Body of pancreas (tissue), 4 donors: ENCODE measurements at regions not wholly inside any gene's neighbourhood (a gene's known extent, or its start where the extent isn't known, plus 50 kb on each side); places are given as distances from the start of the nearest gene placed in this dataset.

ENCODE experiments used
- ATAC-seq: fragments of 150-250 bp; one replicate; pipeline ENCODE4 v1.9.1; 2016
- DNase-seq, 4 donors: peaks; one replicate each; pipeline ENCODE4 v3.0.0-alpha.2; 2019
- H3K27ac ChIP-seq, 4 donors: fragments of 200-600 bp; sonication (generic); 1 replicate in 3 of 4; 2 replicates in 1 of 4; pipeline versions ENCODE4 v1.5.1 to v1.6.1; 2016 to 2019; ENCODE audit warnings: mild to moderate bottlenecking in 1 of 4, mixed read lengths in 1 of 4, moderate library complexity in 1 of 4
- H3K27me3 ChIP-seq, 2 donors: fragments of 200-600 bp; sonication (generic); one replicate each; pipeline ENCODE4 v1.6.0; 2016; ENCODE audit warnings: mild to moderate bottlenecking in 1 of 2
- H3K36me3 ChIP-seq, 2 donors: fragments of 200-600 bp; sonication (generic); replicated peaks in 1 of 2; 2 replicates each; pipeline ENCODE4 v1.5.1; 2016; ENCODE audit warnings: low read depth in 2 of 2; ENCODE audit not compliant: insufficient read depth in 1 of 2
- H3K4me1 ChIP-seq: fragments of 200-600 bp; sonication (generic); one replicate; pipeline ENCODE4 v1.6.0; 2016
- H3K4me3 ChIP-seq, 2 donors: fragments of 200-600 bp; sonication (generic); 1 replicate in 1 of 2; 2 replicates in 1 of 2; pipeline ENCODE4 v1.5.1; 2016 to 2019
- H3K9me3 ChIP-seq, 3 donors: fragments of 200-600 bp; sonication (generic); 1 replicate in 2 of 3; 2 replicates in 1 of 3; pipeline ENCODE4 v1.5.1; 2016
- CTCF ChIP-seq, 7 experiments: fragments of 450-650 bp in 4 of 7; fragments of 200-600 bp in 3 of 7; sonication (generic) in 3 of 7; IDR thresholded peaks; one replicate each; pipeline ENCODE4 v1.5.1; 2016 to 2019; ENCODE audit warnings: antibody characterized with exemption in 7 of 7
- POLR2A ChIP-seq, 3 donors: fragments of 450-650 bp; IDR thresholded peaks; one replicate each; pipeline ENCODE4 v1.6.1; 2016; ENCODE audit warnings: antibody characterized with exemption in 3 of 3, mild to moderate bottlenecking in 2 of 3
- WGBS, 2 donors: methylation state at CpG; one replicate each; pipeline ENCODE4 v1.1.5; 2017; 5-methylcytosine and 5-hydroxymethylcytosine counted together
- intact Hi-C: fragments of 100-400 bp; cut with DNase I; formaldehyde crosslinking; loops from one replicate; pipeline ENCODE4 v1.15.1; 2023

GRCh38 chr7:33687625-33688024 lies 217.7 kb upstream of the BMPER start:
- TF ChIP-seq CTCF (IDR thresholded peaks at IDR 0.05), result no peak
- no peak for TF ChIP-seq POLR2A (IDR thresholded peaks at IDR 0.05)
- DNase-seq, result no peak
- Histone ChIP-seq H3K36me3 (no peaks in the 10 kb centered on the region), H3K27ac (no peak overlapping the region), H3K27me3 (no peaks in the 10 kb centered on the region), H3K4me3 (no peak overlapping the region), H3K9me3 (no peaks in the 10 kb centered on the region), H3K4me1 (no peaks in the 10 kb centered on the region)
- ATAC-seq, result no peak
- intact Hi-C loops, result no loop called here
- WGBS, 2 donors, result 82 to 86% methylated on average over 3 of the region's 3 CpGs

GRCh38 chr7:33691180-33691579 lies 214.2 kb upstream of the BMPER start:
- DNase-seq (no peak), ATAC-seq (no peak)
- Histone ChIP-seq H3K27ac (no peak overlapping the region), H3K4me1 (no peaks in the 10 kb centered on the region), H3K27me3 (no peaks in the 10 kb centered on the region), H3K4me3 (no peak overlapping the region), H3K9me3 (no peaks in the 10 kb centered on the region), H3K36me3 (no peaks in the 10 kb centered on the region)
- intact Hi-C loops, result no loop called here
- no peak for TF ChIP-seq CTCF (IDR thresholded peaks at IDR 0.05)
- no peak for TF ChIP-seq POLR2A (IDR thresholded peaks at IDR 0.05)

GRCh38 chr7:33692956-33693355 lies 212.4 kb upstream of the BMPER start:
- no peaks in the 10 kb centered on the region for H3K27me3 ChIP-seq
- H3K27ac ChIP-seq, result no peak overlapping the region
- intact Hi-C loops, result no loop called here
- no peaks in the 10 kb centered on the region for H3K4me1 ChIP-seq
- ATAC-seq (no peak), DNase-seq (no peak)
- WGBS, 2 donors, result 81 to 85% methylated on average over 4 of the region's 4 CpGs
- H3K36me3 ChIP-seq, result no peaks in the 10 kb centered on the region
- TF ChIP-seq CTCF (IDR thresholded peaks at IDR 0.05) (no peak), POLR2A (IDR thresholded peaks at IDR 0.05) (no peak)
- H3K9me3 ChIP-seq, result no peaks in the 10 kb centered on the region
- no peak overlapping the region for H3K4me3 ChIP-seq

GRCh38 chr7:33694006-33694405 lies 211.3 kb upstream of the BMPER start:
- ATAC-seq, result no peak
- intact Hi-C loops, result no loop called here
- Histone ChIP-seq H3K27me3 (no peaks in the 10 kb centered on the region), H3K4me1 (no peaks in the 10 kb centered on the region), H3K36me3 (no peaks in the 10 kb centered on the region), H3K4me3 (no peak overlapping the region), H3K27ac (no peak overlapping the region), H3K9me3 (no peaks in the 10 kb centered on the region)
- no peak for DNase-seq
- WGBS, 2 donors, result 40 to 44% methylated on average over 2 of the region's 2 CpGs
- TF ChIP-seq CTCF (IDR thresholded peaks at IDR 0.05) (no peak), POLR2A (IDR thresholded peaks at IDR 0.05) (no peak)

- DNase-seq (no peak), ATAC-seq (no peak)
- WGBS, 2 donors, result 58 to 64% methylated on average over 3 of the region's 3 CpGs
- intact Hi-C loops, result no loop called here
- Histone ChIP-seq H3K4me3 (no peak overlapping the region), H3K27ac (no peak overlapping the region), H3K27me3 (no peaks in the 10 kb centered on the region), H3K9me3 (peaks cover 0 to 17% (median 0%) of the 10 kb centered on the region in 3 donors), H3K36me3 (no peaks in the 10 kb centered on the region), H3K4me1 (no peaks in the 10 kb centered on the region)
- TF ChIP-seq CTCF (IDR thresholded peaks at IDR 0.05), result no peak
Observed at GRCh38 chr7:33697616-33698015, 207.7 kb upstream of the BMPER start.
